GM19324 (cell line): ENCODE measurements at regions not wholly inside any gene's neighbourhood (a gene's known extent, or its start where the extent isn't known, plus 50 kb on each side); places are given as distances from the start of the nearest gene placed in this dataset.
A peak's percentile ranks its signal among the peaks of the same experiment; 100 is the strongest.
"Not testable (repeated sequence)": the region's sequence is repeated elsewhere in the genome, so short reads cannot be mapped to it uniquely, and the experiment has no call there.

ENCODE experiments used
- ATAC-seq: cut with Tn5 transposase; IDR thresholded peaks from one replicate; pipeline ENCODE4 v1.9.1; 2021; ENCODE audit warnings: mild to moderate bottlenecking, moderate library complexity; ENCODE audit not compliant: unreplicated experiment, low FRiP score

DNA sequence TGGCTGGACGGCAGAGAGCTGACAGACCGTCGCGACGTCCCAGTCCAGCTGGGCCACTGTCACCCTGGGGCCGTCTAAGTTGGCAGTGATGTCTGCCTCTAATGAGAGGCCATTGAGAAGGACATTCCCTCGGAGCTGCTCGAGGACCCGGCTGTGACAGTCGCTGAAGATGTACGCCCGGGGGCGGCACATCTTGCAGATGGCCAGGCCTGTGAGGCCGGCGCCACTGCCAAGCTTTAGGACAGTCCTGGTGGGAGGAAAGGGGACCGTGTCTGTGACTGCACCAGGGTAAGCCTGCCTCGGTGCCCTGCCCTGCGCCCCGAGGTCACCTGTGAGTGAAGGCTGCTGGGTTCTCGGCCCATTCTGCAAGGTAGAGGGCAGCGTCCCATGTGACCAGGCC, 181.6 kb downstream of the ADRA2C start:
- ATAC-seq, result not testable (repeated sequence)

DNA sequence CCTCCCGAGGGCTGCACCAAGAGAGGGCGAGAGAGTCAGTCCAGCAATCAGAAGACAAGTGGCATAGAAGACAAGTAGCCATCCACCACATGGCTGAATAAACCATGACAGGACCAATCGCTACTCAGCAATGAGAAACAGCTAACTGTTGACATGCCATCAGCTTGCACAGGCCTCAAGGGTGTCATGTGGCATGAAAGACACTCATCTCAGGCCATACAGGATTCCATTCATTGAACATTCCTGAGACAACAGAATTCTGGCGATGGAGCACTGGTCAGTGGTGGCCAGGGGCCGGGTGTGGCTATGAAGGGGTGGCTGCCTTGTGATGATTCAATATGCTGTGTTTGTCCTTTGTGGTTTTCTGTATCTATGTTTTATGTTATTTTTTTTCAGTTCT, 182.0 kb downstream of the ADRA2C start:
- not testable (repeated sequence) for ATAC-seq

DNA sequence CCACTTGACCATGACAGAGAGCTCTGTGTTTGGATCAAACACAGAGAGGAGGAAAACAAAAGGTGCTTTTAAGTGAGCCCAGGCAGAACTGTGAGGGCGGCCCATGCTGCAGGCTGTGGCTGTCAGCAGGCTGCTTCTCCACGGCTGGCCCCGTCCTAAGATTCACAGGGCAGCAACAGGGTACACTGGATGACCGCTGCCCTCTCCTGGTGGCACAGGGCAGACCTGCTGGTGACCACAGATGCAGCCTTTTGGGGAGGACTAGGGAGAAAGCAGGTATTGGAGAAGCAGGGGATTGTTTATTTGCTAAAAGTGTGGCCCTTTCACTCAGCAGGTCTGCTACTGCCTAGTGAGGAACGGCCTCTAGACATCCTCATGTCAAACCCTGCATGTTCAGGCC, 183.7 kb downstream of the ADRA2C start:
- not testable (repeated sequence) for ATAC-seq

DNA sequence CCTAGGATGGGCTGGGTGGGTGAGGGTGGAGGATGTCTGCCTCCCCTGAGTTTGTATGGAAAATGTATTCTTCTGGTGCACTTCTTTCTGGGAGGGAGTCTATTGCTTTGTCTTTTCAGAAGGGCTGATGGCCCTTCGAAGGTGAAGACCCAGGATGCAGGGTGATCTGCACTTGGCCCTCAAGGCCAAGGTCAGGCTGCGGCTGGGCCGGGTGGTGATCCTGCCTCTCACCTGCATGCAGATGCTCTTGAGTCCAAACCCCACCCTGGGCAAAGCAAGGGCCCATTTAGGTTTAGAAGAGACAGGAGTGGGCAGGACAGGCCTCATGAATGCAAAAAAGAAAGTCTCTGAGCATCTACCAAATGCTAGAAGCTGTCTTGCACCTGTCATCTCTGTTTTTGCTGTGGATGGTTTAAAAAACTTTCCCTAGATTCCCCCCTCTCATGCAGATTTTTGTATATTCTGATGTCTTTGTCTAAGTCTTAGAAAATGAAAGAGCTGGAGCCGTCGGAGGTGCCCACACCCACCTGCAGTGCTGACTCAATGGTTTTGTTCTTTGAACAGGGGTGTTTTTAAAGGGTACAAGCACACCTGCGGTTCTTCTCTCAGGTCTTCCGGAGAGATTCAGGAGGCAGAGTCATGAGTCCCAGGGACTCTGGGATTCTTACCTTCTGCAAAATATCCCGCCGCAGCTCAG, 186.4 kb downstream of the ADRA2C start:
- ATAC-seq, result not testable (repeated sequence)

DNA sequence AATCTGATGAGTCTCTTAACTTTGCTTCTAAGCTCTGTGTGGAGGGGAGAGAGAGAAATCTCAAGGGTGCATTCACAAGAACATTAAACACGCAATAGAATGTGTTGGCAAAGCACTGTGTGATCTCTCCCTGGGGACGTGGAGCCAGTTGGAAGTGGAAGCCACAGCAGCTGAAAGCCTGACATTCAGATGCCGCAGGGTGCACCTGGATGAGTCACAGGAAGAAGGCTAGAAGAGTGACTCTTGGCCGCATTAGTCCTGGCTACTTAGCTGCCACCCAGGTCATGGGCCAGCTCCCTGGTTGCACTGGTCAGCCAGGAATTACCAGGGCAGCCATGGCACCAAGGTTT, 186.9 kb downstream of the ADRA2C start:
- not testable (repeated sequence) for ATAC-seq

DNA sequence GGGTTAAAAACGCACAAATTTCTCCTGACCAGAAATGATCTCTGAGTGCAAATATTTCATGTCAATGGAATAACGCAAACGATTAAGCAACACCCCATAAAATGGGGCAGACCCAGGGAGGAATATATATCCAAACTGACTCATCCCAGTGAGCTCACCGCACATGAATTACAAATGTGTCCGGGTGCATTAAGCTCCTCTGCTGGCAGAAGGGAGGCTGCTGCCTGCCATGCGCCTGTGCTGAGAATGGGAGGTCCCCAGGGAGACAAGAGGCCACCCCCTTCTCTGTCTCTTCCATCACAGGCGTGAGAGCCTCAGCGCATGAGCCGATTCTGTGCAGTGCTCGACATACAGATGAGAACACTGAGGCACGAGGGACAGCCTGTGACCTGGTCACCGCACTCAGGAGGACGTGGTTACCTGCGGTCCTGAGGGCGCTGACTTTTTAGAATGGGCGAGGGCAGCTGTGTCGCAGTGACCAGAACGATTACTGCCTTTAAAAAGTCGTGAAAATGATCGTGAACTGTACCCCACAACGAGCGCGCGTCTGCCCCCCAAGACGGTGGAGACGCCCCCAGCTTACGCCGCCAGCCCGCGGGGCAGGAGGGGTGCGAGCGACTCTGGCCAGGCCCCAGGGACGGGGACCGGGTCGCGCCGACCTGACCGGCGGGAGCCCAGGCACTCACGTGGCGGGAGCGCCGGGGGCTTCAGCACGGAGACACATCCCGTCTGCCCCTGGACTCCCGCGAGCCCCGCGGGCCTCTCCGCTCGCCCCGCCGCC, 188.5 kb downstream of the ADRA2C start:
- ATAC-seq, result not testable (repeated sequence)

DNA sequence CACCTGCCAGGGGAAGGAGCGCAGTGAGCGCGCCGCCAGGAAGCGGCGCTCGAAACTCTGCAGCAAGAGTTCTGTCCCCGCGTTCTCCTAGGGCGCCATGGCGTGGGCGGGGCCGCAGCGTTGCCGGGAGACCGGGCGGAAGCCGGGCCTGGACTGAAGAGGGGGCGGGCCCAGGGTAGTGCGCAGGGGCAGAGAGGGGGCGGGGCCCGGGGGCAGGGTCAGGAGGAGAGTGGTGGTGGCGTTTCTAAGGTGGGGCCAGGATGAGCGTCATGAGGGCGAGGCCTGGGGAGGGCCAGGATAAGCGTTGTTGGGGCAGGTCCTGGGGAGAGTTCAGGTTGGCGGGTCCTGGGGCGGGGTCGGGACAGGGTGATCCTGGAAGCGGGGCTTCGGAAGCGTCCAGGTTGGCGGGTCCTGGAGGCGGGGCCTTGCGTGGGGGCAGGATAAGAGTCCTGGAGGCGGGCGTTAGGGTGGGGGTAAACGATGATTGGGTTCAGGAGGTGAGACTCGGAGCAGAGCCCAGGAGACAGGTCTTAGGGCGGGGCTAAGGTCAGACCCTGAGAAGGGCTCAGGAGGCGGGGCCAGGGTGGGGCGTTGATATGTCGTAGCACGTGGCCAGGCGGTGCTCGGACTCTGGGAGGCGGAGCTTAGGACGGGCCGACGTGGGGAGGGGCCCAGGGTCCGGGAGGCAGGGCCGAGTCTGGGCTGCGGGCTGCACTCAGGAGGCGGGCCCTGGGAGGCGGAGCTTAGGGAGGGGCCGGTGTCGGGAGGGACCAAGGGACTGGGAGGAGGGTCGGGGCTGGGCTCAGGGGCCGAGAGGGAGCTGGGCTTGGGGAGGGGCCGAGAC, 189.4 kb downstream of the ADRA2C start:
- peak; percentile 100 for ATAC-seq

DNA sequence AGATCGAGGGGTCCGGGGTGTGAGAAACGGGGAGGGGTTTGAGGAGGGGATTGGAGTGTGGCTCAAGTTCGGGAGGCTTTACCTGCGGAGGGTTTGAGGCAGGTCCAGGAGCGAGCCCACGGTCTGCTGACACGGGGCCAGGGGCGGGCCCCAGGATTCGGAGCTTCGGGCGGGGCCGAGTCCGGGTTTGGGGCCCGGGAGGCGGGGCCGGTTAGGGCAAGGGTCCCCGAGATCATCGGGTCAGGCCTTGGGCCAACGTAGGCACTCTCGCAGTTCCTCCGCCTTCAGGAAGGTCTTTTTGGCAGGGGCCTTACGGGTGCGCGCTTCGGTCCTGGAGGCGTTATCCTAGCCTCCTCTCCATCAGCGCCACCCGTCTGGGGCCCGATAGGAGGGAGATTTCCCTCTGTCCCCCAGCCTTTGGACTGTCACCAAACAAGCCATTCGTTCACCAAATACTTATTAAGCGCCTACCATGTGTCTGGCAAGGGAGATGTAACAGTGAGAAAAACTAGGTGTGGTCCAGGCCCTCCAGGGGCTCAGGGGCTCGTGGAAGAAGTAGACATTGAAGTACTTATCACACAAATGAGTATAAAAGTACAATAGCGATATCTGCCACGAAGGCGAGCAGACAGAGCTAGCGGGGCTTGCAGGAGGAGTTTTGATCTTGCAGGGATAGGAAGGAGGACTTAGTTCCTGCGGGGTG, 190.1 kb downstream of the ADRA2C start:
- ATAC-seq, result not testable (repeated sequence)

DNA sequence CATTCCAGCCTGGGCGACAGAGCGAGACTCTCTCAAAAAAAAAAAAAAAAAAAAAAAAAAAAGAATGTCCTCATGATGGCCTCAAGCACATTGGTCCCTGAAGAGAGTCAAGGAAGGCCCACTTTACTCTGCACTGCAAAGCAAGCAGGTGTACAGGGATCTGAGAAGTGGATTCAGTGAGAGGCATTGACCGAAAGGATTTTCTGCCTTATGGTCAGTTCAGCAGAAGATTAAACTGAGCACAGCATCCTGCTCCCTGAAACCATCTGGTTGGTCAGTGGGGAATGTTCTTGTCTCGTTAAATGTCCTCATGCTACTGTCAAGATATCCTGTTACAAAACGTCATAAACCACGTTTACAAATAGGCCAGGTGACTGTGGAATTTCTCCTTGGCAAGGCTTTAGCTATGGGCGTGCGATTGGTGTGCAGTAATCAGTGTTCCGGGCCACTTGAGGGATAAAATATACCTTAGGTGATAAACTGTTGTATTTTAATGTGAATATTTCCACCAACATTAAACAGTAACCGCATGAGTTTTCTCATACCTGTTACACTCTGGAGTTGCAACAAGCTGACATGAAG, 195.0 kb downstream of the ADRA2C start:
- ATAC-seq, result not testable (repeated sequence)

DNA sequence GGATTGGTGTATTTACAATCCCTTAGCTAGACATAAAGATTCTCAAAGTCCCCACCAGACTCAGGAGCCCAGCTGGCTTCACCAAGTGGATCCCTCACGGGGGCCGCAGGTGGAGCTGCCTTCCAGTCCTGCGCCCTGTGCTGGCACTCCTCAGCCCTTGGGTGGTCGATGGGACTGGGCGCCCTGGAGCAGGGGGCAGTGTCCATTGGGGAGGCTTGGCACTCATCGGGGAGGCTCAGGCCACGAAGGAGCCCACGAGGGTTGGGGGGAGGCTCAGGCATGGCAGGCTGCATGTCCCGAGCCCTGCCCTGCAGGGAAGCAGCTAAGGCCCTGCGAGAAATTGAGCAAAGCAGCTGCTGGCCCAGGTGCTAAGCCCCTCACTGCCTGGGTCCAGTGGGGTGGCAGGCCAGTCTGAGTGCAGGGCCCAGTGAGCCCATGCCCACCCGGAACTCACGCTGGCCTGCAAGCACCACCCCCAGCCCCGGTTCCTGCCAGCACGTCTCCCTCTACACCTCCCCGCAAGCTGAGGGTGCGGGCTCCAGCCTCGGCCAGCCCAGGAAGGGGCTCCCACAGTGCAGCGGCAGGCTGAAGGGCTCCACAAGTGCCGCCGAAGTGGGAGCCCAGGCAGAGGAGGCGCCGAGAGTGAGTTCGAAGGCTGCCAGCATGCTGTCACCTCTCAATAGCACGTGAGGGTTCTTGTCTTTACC, 198.5 kb downstream of the ADRA2C start:
- ATAC-seq, result not testable (repeated sequence)

DNA sequence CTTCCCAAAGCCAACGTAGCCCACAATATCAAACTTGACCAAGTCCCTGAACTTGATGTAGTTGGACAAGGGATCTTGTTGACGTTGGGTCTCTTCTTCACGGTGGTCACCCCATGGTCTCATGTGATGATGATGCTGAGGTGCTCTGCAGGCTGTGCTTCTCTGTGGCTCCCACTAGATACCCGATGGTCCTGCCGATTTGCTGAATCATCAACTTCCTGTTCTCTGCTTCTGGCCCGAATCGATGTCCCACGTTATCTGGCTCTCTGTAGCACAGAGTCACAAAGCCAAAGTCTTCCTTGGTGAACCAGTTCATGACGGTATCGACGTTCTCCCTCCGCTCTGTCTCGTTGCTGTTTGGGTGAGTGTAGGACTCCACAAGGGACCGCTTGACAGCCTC, 201.0 kb downstream of the ADRA2C start:
- not testable (repeated sequence) for ATAC-seq

DNA sequence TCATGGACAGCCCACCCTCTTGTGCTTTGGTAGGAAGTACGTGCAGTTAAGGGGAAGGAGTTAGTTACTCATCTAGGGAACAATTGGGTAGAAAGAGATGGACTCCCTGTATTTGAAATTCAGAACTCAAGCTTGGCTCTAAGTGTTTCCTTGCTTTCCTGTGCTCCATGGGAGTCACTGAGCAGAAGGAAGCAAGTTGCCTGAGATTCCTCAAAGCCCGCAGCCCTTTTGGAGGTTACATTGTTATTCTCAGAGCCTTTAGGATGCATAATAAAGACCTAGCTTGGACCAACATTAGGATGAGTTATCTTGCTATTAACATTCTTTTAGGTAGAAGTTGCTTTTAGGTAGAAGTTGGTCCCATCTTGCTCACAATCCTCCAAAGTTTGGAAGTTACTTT, 206.4 kb downstream of the ADRA2C start:
- not testable (repeated sequence) for ATAC-seq

DNA sequence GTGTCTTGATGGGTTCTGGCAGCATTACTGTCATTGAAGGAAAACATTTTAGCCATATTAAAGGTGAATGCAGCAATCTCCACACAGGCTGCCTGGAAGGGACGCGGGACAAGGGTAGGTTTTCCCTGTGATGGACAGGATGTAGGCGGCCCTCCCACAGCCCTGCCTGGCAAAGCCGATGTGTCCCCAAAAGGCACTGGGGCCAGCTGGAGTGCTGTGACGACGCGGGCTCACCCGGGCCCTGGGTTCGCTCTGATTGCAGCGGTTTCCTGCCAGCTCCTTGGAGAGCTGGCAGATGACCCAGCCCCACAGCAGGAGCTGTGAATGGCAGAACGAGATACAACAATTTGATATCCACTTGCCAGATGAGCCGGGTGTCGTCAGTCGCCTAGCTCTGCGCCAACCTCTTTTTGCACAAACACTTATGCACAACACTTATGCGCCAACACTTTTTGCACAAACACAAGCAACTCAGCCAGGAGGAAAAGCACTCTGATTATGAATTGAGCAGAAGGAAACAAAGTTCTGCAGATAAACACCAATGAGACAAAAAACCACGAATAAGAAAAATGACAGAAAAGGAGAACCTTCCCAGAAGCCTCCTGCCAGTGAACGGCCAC, 207.5 kb downstream of the ADRA2C start:
- ATAC-seq, result not testable (repeated sequence)

DNA sequence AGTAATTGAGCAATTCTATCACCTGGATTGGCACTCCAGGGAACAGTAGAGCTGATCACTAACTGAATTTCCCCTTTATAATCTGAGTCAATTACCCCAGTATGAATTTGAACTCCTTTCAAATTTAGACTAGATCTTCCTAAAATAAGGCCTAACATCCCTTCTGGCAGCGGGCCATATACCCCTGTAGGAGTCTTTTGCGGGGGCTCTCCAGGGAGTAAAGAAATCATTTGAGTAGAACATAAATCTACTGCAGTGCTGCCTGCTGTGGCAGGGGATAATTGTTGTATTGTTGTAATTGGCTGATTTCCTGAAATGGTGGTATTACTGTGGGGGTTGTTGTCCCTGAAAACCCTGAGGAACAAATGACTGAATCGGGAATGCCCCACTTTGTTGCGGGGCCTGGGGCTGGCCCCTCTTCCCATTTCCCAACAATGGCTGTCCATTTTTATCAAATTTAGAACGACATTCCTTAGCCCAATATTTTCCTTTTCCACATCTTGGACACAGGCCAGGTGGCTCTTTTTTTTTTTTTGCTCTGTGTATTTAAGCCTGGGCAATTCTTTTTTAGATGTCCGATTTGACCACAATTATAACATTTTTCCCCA, 217.4 kb downstream of the ADRA2C start:
- not testable (repeated sequence) for ATAC-seq

DNA sequence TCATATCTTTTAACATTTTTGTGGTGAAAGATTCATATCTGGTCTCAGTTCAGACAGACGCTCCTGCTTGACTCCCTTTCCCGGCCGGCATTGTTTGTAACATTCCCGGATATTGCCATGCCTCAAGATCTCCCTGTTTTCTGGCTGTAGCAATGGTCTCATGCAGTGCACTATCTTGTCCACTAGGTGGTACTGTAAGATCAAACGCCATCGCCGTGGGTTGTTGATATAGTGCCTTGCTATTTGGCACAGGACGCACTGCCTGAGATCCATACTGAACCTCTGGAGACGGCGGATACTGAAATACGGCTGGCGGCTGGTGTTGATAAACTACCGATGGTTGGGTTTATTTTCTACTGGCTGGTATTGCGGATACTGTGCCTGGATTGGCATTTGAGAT, 218.6 kb downstream of the ADRA2C start:
- ATAC-seq, result not testable (repeated sequence)

DNA sequence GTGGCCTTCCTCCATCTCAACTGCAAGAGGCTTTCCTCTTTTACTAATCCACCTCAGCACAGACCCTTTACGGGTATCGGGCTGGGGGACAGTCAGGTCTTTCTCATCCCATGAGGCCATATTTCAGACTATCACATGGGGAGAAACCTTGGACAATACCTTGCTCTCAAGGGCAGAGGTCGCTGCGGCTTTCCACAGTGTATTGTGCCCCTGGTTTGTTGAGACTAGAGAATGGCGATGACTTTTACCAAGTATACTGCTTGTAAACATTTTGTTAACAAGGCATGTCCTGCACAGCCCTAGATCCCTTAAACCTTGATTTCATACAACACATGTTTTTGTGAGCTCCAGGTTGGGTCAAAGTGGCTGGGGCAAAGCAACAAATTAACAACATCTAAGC, 220.2 kb downstream of the ADRA2C start:
- not testable (repeated sequence) for ATAC-seq

DNA sequence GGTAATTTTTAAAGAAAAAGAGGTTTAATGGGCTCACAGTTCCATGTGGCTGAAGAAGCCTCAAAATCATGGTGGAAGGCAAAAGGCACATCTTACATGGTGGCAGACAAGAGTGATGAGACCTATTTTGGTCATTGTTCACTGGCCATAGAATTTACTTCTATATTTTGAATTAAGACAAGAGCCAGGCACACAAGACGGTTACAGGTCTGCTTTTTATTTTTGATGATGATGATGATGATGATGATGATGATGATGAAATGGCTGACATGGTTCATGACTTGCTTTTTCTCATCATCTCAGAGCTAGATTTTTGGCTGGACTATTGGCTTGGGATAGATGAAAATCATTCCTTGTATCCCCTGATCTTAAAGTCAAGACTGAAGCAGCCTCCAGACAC, 229.3 kb downstream of the OTOP1 start:
- ATAC-seq, result not testable (repeated sequence)

DNA sequence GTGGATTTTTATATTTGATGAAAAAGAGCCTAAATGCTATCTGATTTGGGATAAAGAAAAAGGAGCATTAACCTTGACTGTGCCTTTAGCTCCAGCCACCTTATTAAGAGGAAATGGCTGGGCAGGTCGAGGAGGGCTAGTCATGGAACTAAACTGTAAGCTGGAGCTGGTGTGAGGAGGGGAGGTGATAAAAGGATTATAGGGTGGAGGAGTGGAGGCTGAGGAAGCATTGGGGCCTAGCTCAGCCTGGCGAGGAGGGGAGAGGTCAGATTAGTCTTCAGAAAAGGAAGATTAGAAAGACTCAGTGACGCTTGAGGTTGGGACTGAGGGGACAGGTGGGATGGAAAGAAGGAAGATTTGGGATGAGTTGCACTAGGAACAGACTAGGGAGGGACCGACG, 222.7 kb downstream of the OTOP1 start:
- ATAC-seq, result not testable (repeated sequence)

DNA sequence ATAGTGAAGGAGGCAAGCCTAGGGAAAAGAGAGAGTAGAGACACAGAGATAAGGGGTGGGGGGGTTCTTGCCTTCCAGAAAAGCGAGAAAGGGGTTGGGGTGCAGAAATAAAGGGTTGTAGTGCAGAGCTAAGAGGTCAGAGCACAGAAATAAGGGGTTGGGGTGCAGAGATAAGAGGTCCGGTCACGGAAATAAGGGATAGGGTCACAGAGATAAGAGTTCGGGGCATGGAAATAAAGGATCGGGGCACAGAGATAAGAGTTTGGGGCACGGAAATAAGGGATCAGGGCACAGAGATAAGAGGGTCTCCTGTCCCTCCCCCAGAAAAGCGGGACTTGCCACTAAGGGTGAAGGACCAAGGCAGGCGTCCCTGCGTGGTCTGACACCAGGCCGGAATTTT, 222.0 kb downstream of the OTOP1 start:
- ATAC-seq, result not testable (repeated sequence)
